DOHH2 (cell line): ENCODE measurements at regions not wholly inside any gene's neighbourhood (a gene's known extent, or its start where the extent isn't known, plus 50 kb on each side); places are given as distances from the start of the nearest gene placed in this dataset.

ENCODE experiments used
- H3F3A ChIP-seq: fragments of 200-600 bp; sonication (generic), shearing (Covaris generic); 2 replicates; pipeline ENCODE4 v1.6.0; 2016; ENCODE audit warnings: antibody characterized with exemption, mild to moderate bottlenecking; ENCODE audit not compliant: control insufficient read depth, insufficient read depth
- H3K27ac ChIP-seq: fragments of 200-600 bp; sonication (generic); 2 replicates; pipeline ENCODE4 v1.5.1; 2014; ENCODE audit warnings: low read depth, mild to moderate bottlenecking, low read length, moderate library complexity
- H3K27me3 ChIP-seq: fragments of 200-600 bp; sonication (generic); 2 replicates; pipeline ENCODE4 v1.6.1; 2014; ENCODE audit warnings: mild to moderate bottlenecking, low read length, mixed read lengths; ENCODE audit not compliant: control insufficient read depth
- H3K36me3 ChIP-seq: fragments of 200-600 bp; sonication (generic); 2 replicates; pipeline ENCODE4 v1.6.1; 2014; ENCODE audit warnings: mild to moderate bottlenecking, low read length, moderate library complexity, mixed read lengths; ENCODE audit not compliant: control insufficient read depth
- H3K4me1 ChIP-seq: fragments of 200-600 bp; sonication (generic); 2 replicates; pipeline ENCODE4 v1.6.1; 2014; ENCODE audit warnings: mild to moderate bottlenecking, low read length, mixed read lengths; ENCODE audit not compliant: control insufficient read depth
- H3K4me2 ChIP-seq: fragments of 200-600 bp; sonication (generic); 2 replicates; pipeline ENCODE4 v1.6.0; 2014; ENCODE audit warnings: mild to moderate bottlenecking, low read length, moderate library complexity
- H3K4me3 ChIP-seq: fragments of 200-600 bp; sonication (generic); 2 replicates; pipeline ENCODE4 v1.5.1; 2014; ENCODE audit warnings: mild to moderate bottlenecking, low read length, mixed read lengths
- H3K79me2 ChIP-seq: fragments of 200-600 bp; sonication (generic); 2 replicates; pipeline ENCODE4 v1.6.1; 2014; ENCODE audit warnings: mild to moderate bottlenecking, low read length, mixed read lengths; ENCODE audit not compliant: control insufficient read depth
- H3K9me2 ChIP-seq: fragments of 200-600 bp; sonication (generic); replicated peaks from 2 replicates; pipeline ENCODE4 v1.6.1; 2014; ENCODE audit warnings: mild to moderate bottlenecking, low read length, mixed read lengths; ENCODE audit not compliant: control insufficient read depth
- H3K9me3 ChIP-seq: fragments of 200-600 bp; sonication (generic); 2 replicates; pipeline ENCODE4 v1.6.1; 2014; ENCODE audit warnings: antibody characterized with exemption, low read length, mixed read lengths; ENCODE audit not compliant: control insufficient read depth, insufficient read depth
- H4K20me1 ChIP-seq: fragments of 200-600 bp; sonication (generic); 2 replicates; pipeline ENCODE4 v1.6.0; 2014; ENCODE audit warnings: low read depth, mild to moderate bottlenecking, antibody characterized with exemption, low read length, moderate library complexity; ENCODE audit not compliant: control insufficient read depth, insufficient read depth
- CTCF ChIP-seq: fragments of 200-600 bp; sonication (generic); IDR thresholded peaks from one replicate; pipeline ENCODE4 v1.5.1; 2014; ENCODE audit warnings: antibody characterized with exemption, mild to moderate bottlenecking, low read depth, low read length; ENCODE audit not compliant: poor library complexity, severe bottlenecking
- EZH2phosphoT487 ChIP-seq: fragments of 200-600 bp; sonication (generic); IDR thresholded peaks from 2 replicates; pipeline ENCODE4 v1.6.1; 2017; ENCODE audit warnings: borderline replicate concordance, mild to moderate bottlenecking, antibody characterized with exemption, low read length, moderate library complexity, mixed read lengths

GRCh38 chrX:43333543-43333942 lies 322.6 kb upstream of the MAOA start:
- Histone ChIP-seq H3K79me2 (no peaks in the 10 kb centered on the region), H3K36me3 (no peaks in the 10 kb centered on the region), H4K20me1 (no peaks in the 10 kb centered on the region), H3F3A (no peaks in the 10 kb centered on the region), H3K27me3 (no peaks in the 10 kb centered on the region), H3K9me3 (no peaks in the 10 kb centered on the region), H3K27ac (no peak overlapping the region), H3K4me2 (no peak overlapping the region), H3K9me2 (no peaks in the 10 kb centered on the region), H3K4me3 (no peak overlapping the region), H3K4me1 (no peaks in the 10 kb centered on the region)
- TF ChIP-seq EZH2phosphoT487 (no peak), CTCF (no peak)

- H3K4me1 ChIP-seq, result peaks cover 12% of the 10 kb centered on the region
- H3K36me3 ChIP-seq, result no peaks in the 10 kb centered on the region
- H3K9me2 ChIP-seq, result no peaks in the 10 kb centered on the region
- H3K27me3 ChIP-seq, result no peaks in the 10 kb centered on the region
- no peak for TF ChIP-seq EZH2phosphoT487
- no peak for TF ChIP-seq CTCF
- H3K27ac ChIP-seq, result no peak overlapping the region
- no peaks in the 10 kb centered on the region for H3K9me3 ChIP-seq
- peak overlapping the region; percentile 11; the same call in 1 of the 2 replicates for H3K4me2 ChIP-seq
- H4K20me1 ChIP-seq, result no peaks in the 10 kb centered on the region
- H3F3A ChIP-seq, result no peaks in the 10 kb centered on the region
- no peak overlapping the region for H3K4me3 ChIP-seq
- no peaks in the 10 kb centered on the region for H3K79me2 ChIP-seq
Measured at GRCh38 chrX:43345166-43345565, 310.9 kb upstream of the MAOA start.

- no peak overlapping the region for H3K4me3 ChIP-seq
- H3K79me2 ChIP-seq, result no peaks in the 10 kb centered on the region
- no peaks in the 10 kb centered on the region for H3K27me3 ChIP-seq
- H3F3A ChIP-seq, result no peaks in the 10 kb centered on the region
- no peaks in the 10 kb centered on the region for H3K9me3 ChIP-seq
- peak; percentile 71 for TF ChIP-seq CTCF
- TF ChIP-seq EZH2phosphoT487, result no peak
- no peaks in the 10 kb centered on the region for H3K9me2 ChIP-seq
- no peaks in the 10 kb centered on the region for H4K20me1 ChIP-seq
- H3K4me2 ChIP-seq, result no peak overlapping the region
- no peak overlapping the region for H3K27ac ChIP-seq
- H3K36me3 ChIP-seq, result no peaks in the 10 kb centered on the region
- peaks cover 12% of the 10 kb centered on the region for H3K4me1 ChIP-seq
Measured at GRCh38 chrX:43349363-43349762, 306.7 kb upstream of the MAOA start.

- H3K27ac ChIP-seq, result no peak overlapping the region
- H3K9me2 ChIP-seq, result no peaks in the 10 kb centered on the region
- no peak overlapping the region for H3K4me2 ChIP-seq
- TF ChIP-seq EZH2phosphoT487 (no peak), CTCF (no peak)
- no peaks in the 10 kb centered on the region for H4K20me1 ChIP-seq
- H3K79me2 ChIP-seq, result no peaks in the 10 kb centered on the region
- H3K27me3 ChIP-seq, result no peaks in the 10 kb centered on the region
- H3F3A ChIP-seq, result no peaks in the 10 kb centered on the region
- no peaks in the 10 kb centered on the region for H3K9me3 ChIP-seq
- no peaks in the 10 kb centered on the region for H3K36me3 ChIP-seq
- peaks cover under 1% of the 10 kb centered on the region for H3K4me1 ChIP-seq
- no peak overlapping the region for H3K4me3 ChIP-seq
Measured at GRCh38 chrX:43350935-43351334, 305.2 kb upstream of the MAOA start.
